OCI-LY7 (cell line): ENCODE measurements at regions not wholly inside any gene's neighbourhood (a gene's known extent, or its start where the extent isn't known, plus 50 kb on each side); places are given as distances from the start of the nearest gene placed in this dataset.

Source experiments
- CTCF ChIP-seq: fragments of 200-600 bp; sonication (generic); conservative IDR thresholded peaks from 2 replicates; pipeline ENCODE4 v1.5.1; 2014; ENCODE audit warnings: mild to moderate bottlenecking, antibody characterized with exemption, low read length, moderate library complexity, mixed read lengths
- EZH2phosphoT487 ChIP-seq: fragments of 200-600 bp; sonication (generic); IDR thresholded peaks from 2 replicates; pipeline ENCODE4 v1.6.1; 2018; ENCODE audit warnings: low read depth, borderline replicate concordance, mild to moderate bottlenecking, mixed run types, antibody characterized with exemption, low read length, moderate library complexity, mixed read lengths

GRCh38 chr1:219824338-219824737, 104.0 kb downstream of the SLC30A10 start:
- TF ChIP-seq CTCF: no peak
- TF ChIP-seq EZH2phosphoT487: no peak
